Keratinocyte (primary cell): ENCODE measurements at regions not wholly inside any gene's neighbourhood (a gene's known extent, or its start where the extent isn't known, plus 50 kb on each side); places are given as distances from the start of the nearest gene placed in this dataset.
A peak's percentile ranks its signal among the peaks of the same experiment; 100 is the strongest.

Experiments used
- DNase-seq: peaks from one replicate; pipeline ENCODE4 v3.0.0-alpha.2; 2011; ENCODE audit warnings: low read depth, missing footprints, low spot score
- FAIRE-seq: peaks from 2 replicates; lab custom pipeline; 2011; peaks lifted over from hg19 to GRCh38; lab: Jason Lieb, UNC
- H2AFZ ChIP-seq: 2 replicates; pipeline ENCODE4 v1.6.0; 2012; ENCODE audit warnings: low read length, control low read depth, inconsistent platforms; ENCODE audit not compliant: control insufficient read depth
- H3K27ac ChIP-seq: 2 replicates; pipeline ENCODE4 v1.5.1; 2011; ENCODE audit warnings: low read length; ENCODE audit not compliant: control insufficient read depth, insufficient read depth
- H3K27me3 ChIP-seq: 3 replicates; pipeline ENCODE4 v1.6.0; 2011; ENCODE audit warnings: low read length; ENCODE audit not compliant: control insufficient read depth, insufficient read depth; ENCODE audit errors: extremely low read depth
- H3K36me3 ChIP-seq, 2 experiments: 2 replicates in 1 of 2; 3 replicates in 1 of 2; pipeline ENCODE4 v1.5.1; 2011; ENCODE audit warnings: low read length in 2 of 2, mild to moderate bottlenecking in 1 of 2; ENCODE audit not compliant: control insufficient read depth in 2 of 2, insufficient read depth in 2 of 2; ENCODE audit errors: extremely low read depth in 1 of 2
- H3K4me1 ChIP-seq: 3 replicates; pipeline ENCODE4 v1.5.1; 2011; ENCODE audit warnings: low read length; ENCODE audit not compliant: control insufficient read depth, insufficient read depth; ENCODE audit errors: extremely low read depth
- H3K4me2 ChIP-seq: 3 replicates; pipeline ENCODE4 v1.6.0; 2011; ENCODE audit warnings: low read depth, low read length; ENCODE audit not compliant: control insufficient read depth, insufficient read depth; ENCODE audit errors: extremely low read depth
- H3K4me3 ChIP-seq, 3 experiments: fragments of 200-600 bp in 1 of 3; sonication (generic) in 1 of 3; 2 replicates in 2 of 3; 3 replicates in 1 of 3; pipeline ENCODE4 v1.5.1; 2011 to 2016; ENCODE audit warnings: low read length in 3 of 3, mild to moderate bottlenecking in 3 of 3, control low read depth in 2 of 3, inconsistent platforms in 1 of 3, low read depth in 1 of 3, mixed read lengths in 1 of 3, mixed run types in 1 of 3, moderate library complexity in 1 of 3; ENCODE audit not compliant: control insufficient read depth in 2 of 3, insufficient read depth in 2 of 3; ENCODE audit errors: extremely low read depth in 1 of 3
- H3K79me2 ChIP-seq: 2 replicates; pipeline ENCODE4 v1.6.0; 2012; ENCODE audit warnings: low read length; ENCODE audit not compliant: control insufficient read depth, insufficient read depth
- H3K9ac ChIP-seq: 3 replicates; pipeline ENCODE4 v1.6.0; 2011; ENCODE audit warnings: low read length; ENCODE audit not compliant: control insufficient read depth, insufficient read depth; ENCODE audit errors: extremely low read depth
- H3K9me1 ChIP-seq: 3 replicates; pipeline ENCODE4 v1.6.0; 2011; ENCODE audit warnings: low read length; ENCODE audit not compliant: control insufficient read depth, insufficient read depth; ENCODE audit errors: extremely low read depth
- H3K9me3 ChIP-seq: 2 replicates; pipeline ENCODE4 v1.5.1; 2012; ENCODE audit warnings: low read depth, low read length; ENCODE audit not compliant: control insufficient read depth
- H4K20me1 ChIP-seq: 3 replicates; pipeline ENCODE4 v1.6.0; 2011; ENCODE audit warnings: low read length; ENCODE audit not compliant: control insufficient read depth, insufficient read depth; ENCODE audit errors: extremely low read depth
- EZH2 ChIP-seq: IDR thresholded peaks from one replicate; pipeline ENCODE4 v1.6.1; 2012; ENCODE audit warnings: inconsistent platforms, mild to moderate bottlenecking, low read length, moderate library complexity
- dilution Hi-C: fragments of 300-500 bp; cut with MboI; formaldehyde crosslinking; loops from one replicate; pipeline ENCODE4 v1.7.0; 2020; ENCODE audit warnings: low sequenced_read_pairs; ENCODE audit not compliant: extremely low pct_ligation_motif_present
- TF ChIP-seq, protein P1 (sequence below), 3 experiments: IDR thresholded peaks in 1 of 3; conservative IDR thresholded peaks in 1 of 3; optimal IDR thresholded peaks in 1 of 3; 2 replicates in 2 of 3; 3 replicates in 1 of 3; pipeline versions ENCODE3 to v1.5.1; 2011; ENCODE audit warnings: low read length in 3 of 3, mild to moderate bottlenecking in 3 of 3, moderate library complexity in 2 of 3, control low read depth in 1 of 3, inconsistent platforms in 1 of 3; ENCODE audit not compliant: insufficient read depth in 2 of 3; ENCODE audit errors: extremely low read depth in 1 of 3

DNA sequence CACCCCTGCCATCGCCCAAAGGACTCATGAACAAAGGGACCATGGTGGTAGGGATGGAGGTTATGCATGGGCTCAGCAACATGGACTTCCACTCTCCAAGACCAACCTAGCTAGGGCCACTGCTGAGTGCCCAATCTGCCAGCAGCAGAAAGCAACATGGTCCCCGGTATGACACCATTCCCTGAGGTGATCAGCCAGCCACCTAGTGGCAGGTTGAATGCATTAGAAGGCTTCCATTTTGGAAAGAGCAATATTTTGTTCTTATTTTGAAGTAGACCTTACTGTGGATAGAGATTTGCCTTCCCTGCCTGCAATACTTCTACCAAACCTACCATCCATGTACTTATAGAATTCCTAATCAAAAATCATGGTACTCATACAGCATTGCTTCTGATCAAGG, 99.8 kb downstream of the METTL4 start:
- H3K27ac ChIP-seq: no peak overlapping the region
- TF ChIP-seq, protein P1, sequence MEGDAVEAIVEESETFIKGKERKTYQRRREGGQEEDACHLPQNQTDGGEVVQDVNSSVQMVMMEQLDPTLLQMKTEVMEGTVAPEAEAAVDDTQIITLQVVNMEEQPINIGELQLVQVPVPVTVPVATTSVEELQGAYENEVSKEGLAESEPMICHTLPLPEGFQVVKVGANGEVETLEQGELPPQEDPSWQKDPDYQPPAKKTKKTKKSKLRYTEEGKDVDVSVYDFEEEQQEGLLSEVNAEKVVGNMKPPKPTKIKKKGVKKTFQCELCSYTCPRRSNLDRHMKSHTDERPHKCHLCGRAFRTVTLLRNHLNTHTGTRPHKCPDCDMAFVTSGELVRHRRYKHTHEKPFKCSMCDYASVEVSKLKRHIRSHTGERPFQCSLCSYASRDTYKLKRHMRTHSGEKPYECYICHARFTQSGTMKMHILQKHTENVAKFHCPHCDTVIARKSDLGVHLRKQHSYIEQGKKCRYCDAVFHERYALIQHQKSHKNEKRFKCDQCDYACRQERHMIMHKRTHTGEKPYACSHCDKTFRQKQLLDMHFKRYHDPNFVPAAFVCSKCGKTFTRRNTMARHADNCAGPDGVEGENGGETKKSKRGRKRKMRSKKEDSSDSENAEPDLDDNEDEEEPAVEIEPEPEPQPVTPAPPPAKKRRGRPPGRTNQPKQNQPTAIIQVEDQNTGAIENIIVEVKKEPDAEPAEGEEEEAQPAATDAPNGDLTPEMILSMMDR (optimal IDR thresholded peaks at IDR 0.05 in 1 of 3, IDR thresholded peaks at IDR 0.05 in 1 of 3, conservative IDR thresholded peaks at IDR 0.05 in 1 of 3; ENCODE audit: extremely low read depth in 1 of 3, insufficient read depth in 2 of 3, low read length in 3 of 3): peak; percentile 28 to 46 (median 42)
- TF ChIP-seq EZH2: no peak
- FAIRE-seq (no peak), DNase-seq (no peak)
- no peaks in the 10 kb centered on the region for H3K79me2 ChIP-seq
- dilution Hi-C loops: no loop called here
- no peaks in the 10 kb centered on the region for H3K9me3 ChIP-seq
- H3K4me2 ChIP-seq: no peak overlapping the region
- no peaks in the 10 kb centered on the region for H3K4me1 ChIP-seq
- no peak overlapping the region for H2AFZ ChIP-seq
- no peaks in the 10 kb centered on the region for H3K27me3 ChIP-seq
- H3K36me3 ChIP-seq: no peaks in the 10 kb centered on the region
- no peak overlapping the region for H3K4me3 ChIP-seq
- H3K9ac ChIP-seq: no peak overlapping the region
- H4K20me1 ChIP-seq: no peaks in the 10 kb centered on the region
- H3K9me1 ChIP-seq: no peaks in the 10 kb centered on the region

DNA sequence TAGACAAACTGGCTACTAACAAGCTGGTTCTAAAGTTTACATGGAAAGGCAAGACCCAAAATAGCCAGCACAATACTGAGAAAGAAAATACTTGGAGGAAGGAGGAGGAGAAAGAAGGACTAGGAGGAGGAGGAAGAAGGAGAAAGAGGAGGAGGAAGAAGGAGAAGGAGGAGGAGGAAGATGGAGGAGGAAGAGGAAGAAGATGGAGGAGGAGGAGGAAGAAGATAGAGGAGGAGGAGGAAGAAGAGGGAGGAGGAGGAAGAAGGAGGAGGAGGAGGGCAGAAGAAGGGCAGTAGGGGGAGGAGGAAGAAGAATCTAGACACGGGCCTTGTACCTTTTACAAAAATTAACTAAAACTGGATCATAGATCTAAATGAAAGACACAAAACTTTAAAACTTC, 92.6 kb downstream of the METTL4 start:
- FAIRE-seq: no peak
- no peak overlapping the region for H3K4me2 ChIP-seq
- no peak overlapping the region for H2AFZ ChIP-seq
- no peaks in the 10 kb centered on the region for H3K9me3 ChIP-seq
- H3K27ac ChIP-seq: no peak overlapping the region
- H3K36me3 ChIP-seq: no peaks in the 10 kb centered on the region
- DNase-seq: no peak
- H3K9me1 ChIP-seq: no peaks in the 10 kb centered on the region
- H4K20me1 ChIP-seq: no peaks in the 10 kb centered on the region
- no peak overlapping the region for H3K9ac ChIP-seq
- H3K79me2 ChIP-seq: no peaks in the 10 kb centered on the region
- H3K4me1 ChIP-seq: no peaks in the 10 kb centered on the region
- TF ChIP-seq, protein P1 (optimal IDR thresholded peaks at IDR 0.05 in 1 of 3, IDR thresholded peaks at IDR 0.05 in 1 of 3, conservative IDR thresholded peaks at IDR 0.05 in 1 of 3; ENCODE audit: extremely low read depth in 1 of 3, insufficient read depth in 2 of 3, low read length in 3 of 3): no peak
- no peak for TF ChIP-seq EZH2
- H3K27me3 ChIP-seq: no peaks in the 10 kb centered on the region
- no peak overlapping the region for H3K4me3 ChIP-seq
- dilution Hi-C loops: no loop called here
